ENCODE measurements at regions not wholly inside any gene's neighbourhood (a gene's known extent, or its start where the extent isn't known, plus 50 kb on each side); places are given as distances from the start of the nearest gene placed in this dataset.
"Not testable (repeated sequence)": the region's sequence is repeated elsewhere in the genome, so short reads cannot be mapped to it uniquely, and the experiment has no call there.

- DNase-seq (ENCODE audit: low spot score), result no peak
Measured at GRCh38 chr11:87639753-87640364, 535.4 kb downstream of the RAB38 start.

DNA sequence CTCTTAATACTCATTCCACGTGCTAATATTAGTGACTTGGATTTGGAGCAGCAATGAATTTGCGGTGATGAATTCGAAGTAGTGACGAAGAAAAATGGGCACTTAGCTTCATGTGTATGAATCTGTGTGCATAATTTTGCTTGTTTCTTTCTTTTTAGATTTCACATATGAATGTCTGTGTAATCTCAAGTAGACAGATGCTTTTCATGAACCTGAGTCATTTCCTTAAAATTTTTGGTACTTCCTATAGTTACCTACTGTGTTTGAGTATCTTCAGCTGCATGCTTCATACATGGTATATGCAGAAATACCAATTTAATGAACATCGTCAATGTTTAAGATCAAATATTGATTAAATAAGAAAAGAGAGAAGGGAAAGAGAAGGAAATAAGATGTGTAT, 540.2 kb downstream of the RAB38 start:
- DNase-seq (ENCODE audit: low spot score), result no peak

DNA sequence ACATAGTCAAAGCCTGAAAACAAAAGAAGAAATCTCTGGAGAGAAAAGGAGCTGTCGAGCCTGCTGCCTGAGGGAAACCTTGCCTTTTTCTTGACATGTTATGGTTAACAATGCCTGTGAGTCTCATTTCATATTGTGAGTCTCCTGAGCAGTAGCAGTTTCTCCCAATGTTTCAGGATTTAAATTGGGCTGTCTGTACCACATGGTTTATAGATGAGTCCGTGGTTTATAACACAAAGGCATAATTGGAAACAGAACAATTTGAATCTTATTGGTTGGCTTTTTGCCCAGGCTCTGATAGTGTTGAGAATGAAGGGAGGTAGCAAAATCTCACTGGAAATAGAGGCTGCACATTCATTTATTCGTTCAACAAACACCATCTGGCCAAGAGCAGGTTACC, 540.9 kb downstream of the RAB38 start:
- no peak for DNase-seq (ENCODE audit: low spot score)

GRCh38 chr11:87628957-87629356, 546.3 kb downstream of the RAB38 start:
- DNase-seq (ENCODE audit: low spot score), result no peak

GRCh38 chr11:87628026-87628580, 547.1 kb downstream of the RAB38 start:
- DNase-seq (ENCODE audit: low spot score), result no peak

- DNase-seq (ENCODE audit: low spot score), result not testable (repeated sequence)
Measured at GRCh38 chr11:87623531-87624365, 551.5 kb downstream of the RAB38 start.

- DNase-seq (ENCODE audit: low spot score), result no peak
Measured at GRCh38 chr11:87616511-87616910, 558.7 kb downstream of the RAB38 start.

DNA sequence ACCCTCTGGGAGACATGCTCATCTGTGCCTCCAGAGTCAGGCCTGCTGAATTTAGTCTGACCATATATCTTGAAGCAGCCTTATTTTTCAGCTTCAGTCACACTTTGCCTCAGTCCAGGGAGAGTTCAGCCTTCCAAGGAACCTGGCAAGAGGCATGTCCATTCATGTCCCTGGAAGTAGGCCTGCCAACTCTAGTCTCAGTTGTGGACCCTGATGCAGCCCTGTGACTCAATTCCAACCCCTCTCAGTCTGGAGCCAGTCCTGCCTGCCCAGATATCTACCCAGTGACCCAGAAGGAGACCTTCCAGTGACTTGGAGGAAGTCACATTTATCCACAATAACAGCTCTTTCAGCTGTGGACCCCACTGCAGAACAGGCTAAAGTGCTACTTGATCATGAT, 566.6 kb downstream of the TMEM135 start:
- no peak for DNase-seq (ENCODE audit: low spot score)

GRCh38 chr11:87603887-87604286, 566.2 kb downstream of the TMEM135 start:
- no peak for DNase-seq (ENCODE audit: low spot score)

GRCh38 chr11:87602776-87603175, 565.0 kb downstream of the TMEM135 start:
- DNase-seq (ENCODE audit: low spot score), result no peak

DNA sequence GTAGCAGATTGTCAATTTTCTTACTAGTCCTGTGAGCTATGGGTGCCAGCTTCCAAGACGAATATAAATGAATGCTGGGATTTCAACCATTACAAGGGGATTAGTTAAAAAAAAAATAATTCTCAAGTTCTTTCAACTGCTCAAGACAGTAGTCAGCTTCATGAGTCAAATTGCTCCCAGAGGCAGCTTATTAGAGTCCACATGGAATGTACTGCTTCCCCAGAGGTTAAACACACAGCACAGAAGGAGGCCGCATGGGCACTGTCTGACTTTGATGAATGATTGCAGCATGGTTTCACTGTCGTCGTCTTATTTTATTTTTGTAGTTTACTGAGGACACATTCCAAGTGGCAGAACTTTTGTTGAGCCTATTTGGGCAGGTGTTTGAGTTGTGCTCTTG, 563.2 kb downstream of the TMEM135 start:
- DNase-seq (ENCODE audit: low spot score), result no peak

- DNase-seq (ENCODE audit: low spot score), result no peak
Measured at GRCh38 chr11:87597725-87598124, 560.0 kb downstream of the TMEM135 start.

- no peak for DNase-seq (ENCODE audit: low spot score)
Measured at GRCh38 chr11:87596176-87596575, 558.4 kb downstream of the TMEM135 start.

- no peak for DNase-seq (ENCODE audit: low spot score)
Measured at GRCh38 chr11:87589082-87589481, 551.3 kb downstream of the TMEM135 start.

- DNase-seq (ENCODE audit: low spot score), result not testable (repeated sequence)
Measured at GRCh38 chr11:87585613-87586012, 547.9 kb downstream of the TMEM135 start.

DNA sequence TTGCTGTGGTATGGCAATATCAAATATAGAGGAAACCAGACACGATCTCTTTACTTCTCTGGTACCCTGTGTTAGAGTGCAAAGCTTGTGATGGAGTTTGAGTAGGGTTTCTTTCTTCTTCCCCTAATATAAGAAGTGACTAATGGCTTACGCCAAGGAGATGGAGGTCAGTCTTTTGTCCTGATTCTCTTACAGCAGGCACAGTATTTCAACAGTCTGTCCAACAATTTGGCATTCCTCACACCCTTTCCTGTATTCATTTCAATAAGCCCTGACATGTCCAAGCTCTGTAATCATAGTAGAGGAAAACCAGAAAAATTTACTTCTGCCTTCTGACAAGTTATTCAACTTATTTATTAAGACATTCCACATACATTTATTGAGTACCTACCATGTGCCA, 546.2 kb downstream of the TMEM135 start:
- DNase-seq (ENCODE audit: low spot score), result no peak

DNA sequence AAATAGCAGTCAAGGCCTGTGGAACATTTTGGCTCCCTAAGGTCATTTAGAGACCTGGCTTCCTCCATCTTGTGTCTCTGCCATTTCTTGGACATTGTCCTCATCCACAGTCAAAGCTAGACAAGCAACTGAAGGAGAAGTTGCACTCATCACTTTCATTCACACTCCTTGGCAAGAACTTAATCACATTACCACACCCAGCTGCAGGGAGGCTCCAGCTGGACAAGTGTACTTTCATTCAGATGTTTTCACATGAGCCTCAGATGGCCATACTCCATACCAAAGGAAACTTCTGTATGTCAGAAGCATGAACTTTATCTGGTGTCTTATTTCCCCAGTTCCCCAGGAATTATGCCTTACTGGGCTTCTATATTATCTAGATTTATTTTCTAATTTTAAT, 537.4 kb downstream of the TMEM135 start:
- DNase-seq (ENCODE audit: low spot score), result no peak

- DNase-seq (ENCODE audit: low spot score), result no peak
Measured at GRCh38 chr11:87574193-87574592, 536.5 kb downstream of the TMEM135 start.

DNA sequence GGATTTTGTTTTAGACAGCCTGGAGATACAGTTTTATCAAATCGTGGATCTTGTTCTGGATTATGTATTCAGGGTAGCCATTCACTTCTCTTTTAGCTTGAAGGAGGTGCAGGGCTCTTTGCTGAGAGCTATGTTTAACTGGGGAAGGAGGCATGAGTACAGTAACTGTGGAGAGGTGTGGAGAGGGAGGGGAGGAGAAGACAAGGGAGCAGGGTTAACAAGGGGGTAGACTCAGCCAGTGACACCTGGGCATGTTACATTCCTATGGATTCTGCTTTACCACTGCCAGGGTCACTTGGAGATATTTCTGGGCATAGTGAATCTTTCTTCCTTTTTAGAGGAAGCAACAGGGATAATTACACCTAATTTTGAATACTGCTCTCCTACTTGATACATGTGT, 536.0 kb downstream of the TMEM135 start:
- no peak for DNase-seq (ENCODE audit: low spot score)

DNA sequence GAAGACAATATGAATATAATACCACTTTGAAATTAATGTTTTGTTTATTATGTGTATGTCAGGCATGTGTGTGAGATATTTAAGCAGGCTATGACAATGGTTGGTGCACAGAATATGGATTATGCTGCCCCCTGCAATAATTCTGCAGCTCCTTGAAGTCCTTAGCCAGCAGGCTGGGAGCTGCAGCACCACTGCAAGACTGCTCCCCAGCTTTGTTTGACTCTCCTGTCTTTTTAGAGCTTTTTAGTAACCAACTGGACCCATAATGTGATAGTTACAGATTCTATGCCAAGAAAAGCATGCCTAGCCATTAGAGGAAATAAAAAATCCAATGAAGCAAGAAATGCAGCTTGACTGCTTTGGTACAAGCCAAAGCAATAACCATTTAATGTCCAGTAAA, 535.1 kb downstream of the TMEM135 start:
- no peak for DNase-seq (ENCODE audit: low spot score)

DNA sequence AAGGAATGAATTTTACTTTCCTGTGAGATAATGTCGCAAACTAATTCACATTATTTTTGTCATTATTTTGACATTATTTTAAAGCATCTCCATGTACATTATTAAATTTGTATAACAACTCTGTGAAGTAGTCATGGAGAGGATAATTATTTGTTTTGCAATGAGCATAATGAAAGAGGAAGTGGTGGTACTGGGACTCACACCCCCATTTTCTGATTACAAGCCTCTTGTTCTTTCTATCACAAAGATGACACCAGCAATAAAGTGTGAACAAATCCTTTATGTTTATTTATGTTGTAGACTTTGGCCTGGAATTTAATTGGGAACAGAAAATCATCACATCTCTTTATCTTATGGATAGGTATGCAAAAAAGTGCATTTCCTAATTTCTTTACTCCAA, 522.6 kb downstream of the TMEM135 start:
- no peak for DNase-seq (ENCODE audit: low spot score)

DNA sequence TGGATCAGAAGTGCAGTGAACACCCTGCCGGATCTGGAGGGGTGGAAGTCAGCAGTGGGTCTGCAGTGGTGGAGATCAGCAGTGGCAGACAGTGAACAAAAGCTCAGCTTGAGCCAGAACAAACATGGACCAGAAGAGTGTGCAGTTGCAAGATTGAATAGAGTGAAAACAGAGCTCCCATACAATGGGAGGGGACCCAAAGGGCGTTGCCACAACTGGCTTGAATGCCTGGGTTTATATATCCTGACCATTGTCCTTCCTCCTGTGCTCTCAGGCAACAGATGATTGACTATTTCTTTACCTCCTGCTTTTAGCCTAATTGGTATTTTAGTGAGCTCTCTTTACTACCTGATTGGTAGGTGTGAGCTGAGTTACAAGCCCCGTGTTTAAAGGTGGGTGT, 522.1 kb downstream of the TMEM135 start:
- not testable (repeated sequence) for DNase-seq (ENCODE audit: low spot score)

- DNase-seq (ENCODE audit: low spot score), result no peak
Measured at GRCh38 chr11:87555101-87555500, 517.4 kb downstream of the TMEM135 start.
